ENCODE measurements at regions not wholly inside any gene's neighbourhood (a gene's known extent, or its start where the extent isn't known, plus 50 kb on each side); places are given as distances from the start of the nearest gene placed in this dataset.

- Histone ChIP-seq H2AFZ (ENCODE audit: low read depth, low read length, severe bottlenecking) (no peak overlapping the region), H3K36me3 (ENCODE audit: low read length) (no peaks in the 10 kb centered on the region; the same call in 1 of the 2 replicates), H3K9me3 (ENCODE audit: insufficient read depth, low read length) (peaks cover 3% of the 10 kb centered on the region; the same call in 1 of the 2 replicates), H3F3A (ENCODE audit: insufficient read depth) (no peaks in the 10 kb centered on the region), H3K79me2 (ENCODE audit: insufficient read depth, low read length) (no peaks in the 10 kb centered on the region), H3K27ac (ENCODE audit: low read depth, low read length) (no peak overlapping the region), H4K20me1 (ENCODE audit: low read depth, low read length) (no peaks in the 10 kb centered on the region), H3K27me3 (ENCODE audit: low read length) (no peaks in the 10 kb centered on the region), H3K9ac (ENCODE audit: low read length) (no peak overlapping the region), H3K9me2 (replicated peaks; ENCODE audit: insufficient read depth, low read length) (no peaks in the 10 kb centered on the region), H3K4me2 (ENCODE audit: low read depth, low read length, poor library complexity, severe bottlenecking) (no peak overlapping the region), H3K4me3 (ENCODE audit: insufficient read depth, low read length, poor library complexity, severe bottlenecking) (no peak overlapping the region)
- TF ChIP-seq CTCF (IDR thresholded peaks at IDR 0.05; ENCODE audit: insufficient read depth, low read length, poor library complexity, severe bottlenecking) (no peak), EZH2phosphoT487 (conservative IDR thresholded peaks at IDR 0.05; ENCODE audit: low read length) (no peak)
Measured at GRCh38 chr3:112751061-112751460, 95.6 kb downstream of the CD200R1L start.

GRCh38 chr3:112747624-112748023, 99.0 kb downstream of the CD200R1L start:
- Histone ChIP-seq H3F3A (ENCODE audit: insufficient read depth) (no peaks in the 10 kb centered on the region), H3K36me3 (ENCODE audit: low read length) (no peaks in the 10 kb centered on the region), H3K27ac (ENCODE audit: low read depth, low read length) (no peak overlapping the region), H3K9me2 (replicated peaks; ENCODE audit: insufficient read depth, low read length) (no peaks in the 10 kb centered on the region), H3K9ac (ENCODE audit: low read length) (no peak overlapping the region), H3K27me3 (ENCODE audit: low read length) (no peaks in the 10 kb centered on the region), H2AFZ (ENCODE audit: low read depth, low read length, severe bottlenecking) (no peak overlapping the region), H4K20me1 (ENCODE audit: low read depth, low read length) (no peaks in the 10 kb centered on the region), H3K79me2 (ENCODE audit: insufficient read depth, low read length) (no peaks in the 10 kb centered on the region), H3K4me3 (ENCODE audit: insufficient read depth, low read length, poor library complexity, severe bottlenecking) (no peak overlapping the region), H3K9me3 (ENCODE audit: insufficient read depth, low read length) (no peaks in the 10 kb centered on the region), H3K4me2 (ENCODE audit: low read depth, low read length, poor library complexity, severe bottlenecking) (no peak overlapping the region)
- TF ChIP-seq CTCF (IDR thresholded peaks at IDR 0.05; ENCODE audit: insufficient read depth, low read length, poor library complexity, severe bottlenecking) = no peak
- TF ChIP-seq EZH2phosphoT487 (conservative IDR thresholded peaks at IDR 0.05; ENCODE audit: low read length) = no peak

DNA sequence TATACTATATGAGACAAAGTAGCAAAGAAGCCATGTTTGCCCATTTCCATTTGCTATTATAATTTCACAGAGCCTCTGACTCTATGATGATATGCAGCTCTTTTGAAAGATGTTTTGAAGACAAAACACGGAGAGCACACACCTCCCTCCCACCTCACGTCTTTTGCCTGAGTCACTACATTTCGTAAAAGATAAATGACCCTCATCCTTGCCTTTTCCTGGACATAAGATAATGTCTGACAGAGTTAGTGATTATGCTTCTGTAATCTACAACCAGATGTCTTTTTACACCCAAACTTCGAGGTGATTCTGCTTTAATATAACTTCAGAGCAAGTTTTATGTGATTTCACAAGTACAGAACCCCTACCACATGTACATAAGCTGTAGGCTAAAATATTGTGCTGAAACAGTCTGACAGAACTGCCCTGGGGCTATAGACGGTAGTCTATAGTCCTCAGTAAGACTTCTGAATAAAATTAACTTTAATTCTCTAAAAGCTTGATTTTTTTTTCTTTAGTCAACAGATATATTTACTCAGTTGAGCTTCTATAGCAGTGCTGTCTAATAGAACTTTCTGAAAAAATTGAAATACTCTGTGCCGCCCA, 99.9 kb downstream of the CD200R1L start:
- H3F3A ChIP-seq (ENCODE audit: insufficient read depth) = no peaks in the 10 kb centered on the region
- no peak overlapping the region for H2AFZ ChIP-seq (ENCODE audit: low read depth, low read length, severe bottlenecking)
- H3K27ac ChIP-seq (ENCODE audit: low read depth, low read length) = no peak overlapping the region
- H3K36me3 ChIP-seq (ENCODE audit: low read length) = no peaks in the 10 kb centered on the region
- no peak overlapping the region for H3K9ac ChIP-seq (ENCODE audit: low read length)
- no peak overlapping the region for H3K4me3 ChIP-seq (ENCODE audit: insufficient read depth, low read length, poor library complexity, severe bottlenecking)
- no peaks in the 10 kb centered on the region for H4K20me1 ChIP-seq (ENCODE audit: low read depth, low read length)
- no peaks in the 10 kb centered on the region for H3K27me3 ChIP-seq (ENCODE audit: low read length)
- no peaks in the 10 kb centered on the region for H3K79me2 ChIP-seq (ENCODE audit: insufficient read depth, low read length)
- no peaks in the 10 kb centered on the region for H3K9me2 ChIP-seq (replicated peaks; ENCODE audit: insufficient read depth, low read length)
- TF ChIP-seq EZH2phosphoT487 (conservative IDR thresholded peaks at IDR 0.05; ENCODE audit: low read length) (no peak), CTCF (IDR thresholded peaks at IDR 0.05; ENCODE audit: insufficient read depth, low read length, poor library complexity, severe bottlenecking) (no peak)
- H3K4me2 ChIP-seq (ENCODE audit: low read depth, low read length, poor library complexity, severe bottlenecking) = no peak overlapping the region
- no peaks in the 10 kb centered on the region for H3K9me3 ChIP-seq (ENCODE audit: insufficient read depth, low read length)

Measured in SU-DHL-6 (cell line).